A673 (cell line): ENCODE measurements at regions not wholly inside any gene's neighbourhood (a gene's known extent, or its start where the extent isn't known, plus 50 kb on each side); places are given as distances from the start of the nearest gene placed in this dataset.

Experiments used
- CTCF ChIP-seq: fragments of 300-800, 200-600 bp; sonication (generic); conservative IDR thresholded peaks from 2 replicates; pipeline ENCODE4 v1.5.1; 2017; ENCODE audit warnings: low read depth, mild to moderate bottlenecking, antibody characterized with exemption, low read length, moderate library complexity, mixed read lengths
- EZH2 ChIP-seq: fragments of 200-600 bp; sonication (generic); IDR thresholded peaks from 2 replicates; pipeline ENCODE4 v1.6.1; 2017; ENCODE audit warnings: borderline replicate concordance, low read depth, mild to moderate bottlenecking, mixed read lengths, antibody characterized with exemption, low read length; ENCODE audit not compliant: poor library complexity, severe bottlenecking

- TF ChIP-seq CTCF (no peak), EZH2 (no peak)
Measured at GRCh38 chr1:183723571-183723970, 70.5 kb upstream of the APOBEC4 start.
